Fibroblast of lung (primary cell): ENCODE measurements at regions not wholly inside any gene's neighbourhood (a gene's known extent, or its start where the extent isn't known, plus 50 kb on each side); places are given as distances from the start of the nearest gene placed in this dataset.

ENCODE experiments used
- EZH2 ChIP-seq: IDR thresholded peaks from 2 replicates; pipeline ENCODE4 v1.5.1; 2012; ENCODE audit warnings: low read length, control low read depth, mild to moderate bottlenecking; ENCODE audit errors: missing control alignments
- TF ChIP-seq, protein P1 (sequence below), 2 donors: IDR thresholded peaks in 1 of 2; conservative IDR thresholded peaks in 1 of 2; 1 replicate in 1 of 2; 2 replicates in 1 of 2; pipeline ENCODE4 v1.5.1; 2011 to 2012; ENCODE audit warnings: low read length in 2 of 2, control low read depth in 1 of 2, inconsistent platforms in 1 of 2, low read depth in 1 of 2, mild to moderate bottlenecking in 1 of 2

DNA sequence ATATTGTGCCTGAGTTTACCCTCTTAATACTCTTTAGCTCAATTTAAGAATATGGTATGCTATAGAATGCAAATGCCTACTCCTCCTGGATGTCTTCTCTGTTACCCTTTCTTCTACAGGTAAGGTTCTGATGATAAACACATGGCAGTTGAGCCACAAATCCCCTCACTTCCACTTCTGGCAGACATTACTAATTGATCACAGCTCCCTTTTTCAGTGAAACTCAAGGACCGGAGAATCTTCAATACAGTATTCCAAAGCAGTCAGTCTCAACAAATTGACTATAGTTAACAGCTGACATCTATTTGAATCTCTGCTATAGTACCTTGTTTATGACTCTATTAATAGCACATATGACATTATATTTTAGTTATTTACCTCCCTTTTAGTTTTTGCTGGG, 232.1 kb upstream of the ADAMTS9 start:
- TF ChIP-seq, protein P1, sequence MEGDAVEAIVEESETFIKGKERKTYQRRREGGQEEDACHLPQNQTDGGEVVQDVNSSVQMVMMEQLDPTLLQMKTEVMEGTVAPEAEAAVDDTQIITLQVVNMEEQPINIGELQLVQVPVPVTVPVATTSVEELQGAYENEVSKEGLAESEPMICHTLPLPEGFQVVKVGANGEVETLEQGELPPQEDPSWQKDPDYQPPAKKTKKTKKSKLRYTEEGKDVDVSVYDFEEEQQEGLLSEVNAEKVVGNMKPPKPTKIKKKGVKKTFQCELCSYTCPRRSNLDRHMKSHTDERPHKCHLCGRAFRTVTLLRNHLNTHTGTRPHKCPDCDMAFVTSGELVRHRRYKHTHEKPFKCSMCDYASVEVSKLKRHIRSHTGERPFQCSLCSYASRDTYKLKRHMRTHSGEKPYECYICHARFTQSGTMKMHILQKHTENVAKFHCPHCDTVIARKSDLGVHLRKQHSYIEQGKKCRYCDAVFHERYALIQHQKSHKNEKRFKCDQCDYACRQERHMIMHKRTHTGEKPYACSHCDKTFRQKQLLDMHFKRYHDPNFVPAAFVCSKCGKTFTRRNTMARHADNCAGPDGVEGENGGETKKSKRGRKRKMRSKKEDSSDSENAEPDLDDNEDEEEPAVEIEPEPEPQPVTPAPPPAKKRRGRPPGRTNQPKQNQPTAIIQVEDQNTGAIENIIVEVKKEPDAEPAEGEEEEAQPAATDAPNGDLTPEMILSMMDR (conservative IDR thresholded peaks at IDR 0.05 in 1 of 2, IDR thresholded peaks at IDR 0.05 in 1 of 2; ENCODE audit: low read depth in 1 of 2, low read length in 2 of 2), result no peak
- no peak for TF ChIP-seq EZH2
